ENCODE measurements at regions not wholly inside any gene's neighbourhood (a gene's known extent, or its start where the extent isn't known, plus 50 kb on each side); places are given as distances from the start of the nearest gene placed in this dataset.

DNA sequence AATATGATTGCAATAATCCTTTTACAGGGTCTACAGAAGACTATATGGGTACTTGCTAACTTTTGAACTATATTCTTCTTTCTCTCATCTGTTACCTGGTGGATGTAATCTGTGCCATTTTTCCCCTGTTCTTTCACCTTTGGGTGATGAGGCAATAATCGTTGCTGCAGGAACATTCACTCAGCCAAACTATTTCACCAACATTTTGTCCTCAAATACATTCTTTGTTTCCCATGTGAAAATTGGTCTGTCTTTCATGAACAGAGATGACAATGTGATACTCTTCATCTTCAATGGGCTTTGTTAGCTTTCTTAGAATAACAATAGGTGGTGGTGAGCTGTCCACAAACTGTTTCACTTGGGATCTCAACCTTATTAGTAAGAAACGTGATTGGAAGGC, 52.1 kb upstream of the CAPRIN1 start (continued):
- no peak for TF ChIP-seq ZNF174 (CRISPR knock-in tag; IDR thresholded peaks at IDR 0.05)

- in situ Hi-C loops (cut with MboI) (loop anchor here (10.0 kb wide), 1 partner anchor 357 kb away; the partner anchor contains the start of gene ABTB2), intact Hi-C loops (cut with micrococcal nuclease) (loop anchor here (1.0 to 10.0 kb wide), 6 partner anchors 53 to 497 kb away; partner anchors contain the start of gene CAPRIN1)
- CTCF ChIA-PET (ENCODE audit: low intra/inter-chr PET ratio) = interaction anchor here (0.7 to 1.9 kb wide), 5 partner anchors 10 to 362 kb away, joined by 3 to 15 read pairs (median 3); no protein-coding TSS in a partner anchor
- peak overlapping the region; percentile 53 for H3K4me2 ChIP-seq (ENCODE audit: insufficient read depth, low read length)
- ATAC-seq (peak; percentile 43), DNase-seq (ENCODE audit: extremely low read depth in 1 of 4, low spot score in 3 of 4) (peak in 1 of 4 experiments; percentile 41), FAIRE-seq (peak; percentile 11)
- POLR2A ChIA-PET = interaction anchor here (1.0 to 1.5 kb wide), 3 partner anchors 9 to 140 kb away, joined by 3 to 4 read pairs (median 4); partner anchors contain the start of gene NAT10
- 18% methylated on average over 7 of the region's 7 CpGs for WGBS (ENCODE audit: insufficient coverage, low coverage, missing lambda C conversion rate)
- no peaks in the 10 kb centered on the region for H3K9me3 ChIP-seq (replicated peaks; ENCODE audit: control insufficient read depth, insufficient read depth, low read depth, low read length)
- H4K20me1 ChIP-seq (replicated peaks; ENCODE audit: control insufficient read depth, insufficient read depth, low read length) = no peaks in the 10 kb centered on the region
- peak overlapping the region in 1 of 2 experiments; percentile 13; a peak in 1 of 4 replicates for H3K9ac ChIP-seq (ENCODE audit: insufficient read depth in 1 of 2, low read depth in 2 of 2, low read length in 2 of 2)
- H3K36me3 ChIP-seq (ENCODE audit: control insufficient read depth, insufficient read depth, low read length) = no peaks in the 10 kb centered on the region
- H2AFZ ChIP-seq (ENCODE audit: low read depth, low read length) = peak overlapping the region; percentile 90
- peaks cover 3 to 8% of the 10 kb centered on the region in 2 experiments; a peak in 3 of 5 replicates for H3K4me1 ChIP-seq (replicated peaks in 1 of 2; ENCODE audit: control insufficient read depth in 2 of 2, insufficient read depth in 2 of 2, low read length in 2 of 2)
- 0 out of 5 replicates have a peak, but pooled peaks cover 0 to 3% of the 10 kb centered on the region in 2 experiments for H3K27me3 ChIP-seq (ENCODE audit: control insufficient read depth in 2 of 2, insufficient read depth in 2 of 2, low read length in 2 of 2)
- no peak overlapping the region for H3K27ac ChIP-seq (ENCODE audit: extremely low read depth, low read depth, low read length)
- no peaks in the 10 kb centered on the region for H3K79me2 ChIP-seq (ENCODE audit: control insufficient read depth, insufficient read depth, low read length)
- H3K4me3 ChIP-seq = no peak overlapping the region
- BruUV-seq (replicated peaks) = no TSS peak
- no peaks in the 10 kb centered on the region for H3K9me1 ChIP-seq (ENCODE audit: control insufficient read depth, insufficient read depth, low read length)
- no peak for TF ChIP-seq ZNF282 (CRISPR knock-in tag; IDR thresholded peaks at IDR 0.05)
- peak; percentile 54 for TF ChIP-seq DPF2 (IDR thresholded peaks at IDR 0.05)
- 0 out of 2 replicates have a peak, but pooled peaks have one; percentile 22 for TF ChIP-seq JUND (IDR thresholded peaks at IDR 0.05; ENCODE audit: borderline replicate concordance, low read depth, low read length)
- TF ChIP-seq JUND (tag; IDR thresholded peaks at IDR 0.05; ENCODE audit: borderline replicate concordance, low read depth, low read length) = no peak
- TF ChIP-seq, protein P1, sequence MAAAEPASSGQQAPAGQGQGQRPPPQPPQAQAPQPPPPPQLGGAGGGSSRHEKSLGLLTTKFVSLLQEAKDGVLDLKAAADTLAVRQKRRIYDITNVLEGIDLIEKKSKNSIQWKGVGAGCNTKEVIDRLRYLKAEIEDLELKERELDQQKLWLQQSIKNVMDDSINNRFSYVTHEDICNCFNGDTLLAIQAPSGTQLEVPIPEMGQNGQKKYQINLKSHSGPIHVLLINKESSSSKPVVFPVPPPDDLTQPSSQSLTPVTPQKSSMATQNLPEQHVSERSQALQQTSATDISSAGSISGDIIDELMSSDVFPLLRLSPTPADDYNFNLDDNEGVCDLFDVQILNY (CRISPR knock-in tag; IDR thresholded peaks at IDR 0.05) = no peak
- no peak for TF ChIP-seq SOX6 (IDR thresholded peaks at IDR 0.05)
- TF ChIP-seq TEAD1 (CRISPR knock-in tag; IDR thresholded peaks at IDR 0.05) = no peak
- no peak for TF ChIP-seq THRB (CRISPR knock-in tag; conservative IDR thresholded peaks at IDR 0.05)
- TF ChIP-seq NEUROD1 (IDR thresholded peaks at IDR 0.05; ENCODE audit: borderline replicate concordance, low read depth, low read length, partially characterized antibody) = no peak
- no peak for TF ChIP-seq NELFE (IDR thresholded peaks at IDR 0.05; ENCODE audit: insufficient read depth, insufficient read length)
- no peak for TF ChIP-seq DACH1 (IDR thresholded peaks at IDR 0.05; ENCODE audit: partially characterized antibody)
- TF ChIP-seq NR1H2 (CRISPR knock-in tag; IDR thresholded peaks at IDR 0.05) = no peak
- TF ChIP-seq ATF3 (IDR thresholded peaks at IDR 0.05) = peak; percentile 61; the same call in 1 of the 2 replicates
- no peak for TF ChIP-seq ATF3 (CRISPR knock-in tag; conservative IDR thresholded peaks at IDR 0.05)
- TF ChIP-seq ZFPM2 (CRISPR knock-in tag; IDR thresholded peaks at IDR 0.05) = no peak
- TF ChIP-seq ZNF695 (CRISPR knock-in tag; IDR thresholded peaks at IDR 0.05) = no peak
- no peak for TF ChIP-seq PHF21A (IDR thresholded peaks at IDR 0.05; ENCODE audit: borderline replicate concordance, low read depth)
- no peak for TF ChIP-seq ZC3H11A (IDR thresholded peaks at IDR 0.05; ENCODE audit: low read depth, low read length)
These were observed 53.8 kb upstream of the CAPRIN1 start for GRCh38 chr11:33997584-33998251.

All from K562 (cell line).